IMR-90 (cell line): ENCODE measurements at regions not wholly inside any gene's neighbourhood (a gene's known extent, or its start where the extent isn't known, plus 50 kb on each side); places are given as distances from the start of the nearest gene placed in this dataset.

Experiments used
- ATAC-seq: fragments of 200-7000 bp; cut with Tn5 transposase; 2 replicates; pipeline ENCODE4 v1.9.1; 2020; ENCODE audit warnings: low read depth, mild to moderate bottlenecking, moderate library complexity
- BruUV-seq: library from RNA; stranded (reverse); fragments of 400-500 nt; replicated peaks from 2 replicates; lab custom pipeline; 2021; lab: Mats Ljungman, UMichigan
- CTCF ChIA-PET: fragments of 300-600 bp; formaldehyde crosslinking; extraction: SDS; loops from one replicate; lab custom pipeline; 2021; ENCODE audit warnings: antibody characterized with exemption; lab: Yijun Ruan, JAX
- POLR2A ChIA-PET: fragments of 300-600 bp; sonication (Branson Sonifier 250); formaldehyde crosslinking; loops from one replicate; lab custom pipeline; 2022; ENCODE audit warnings: antibody characterized with exemption; ENCODE audit not compliant: unreplicated experiment; lab: Charles Lee
- DNase-seq: peaks from one replicate; pipeline ENCODE4 v3.0.0; 2013
- H2AFZ ChIP-seq: replicated peaks from 2 replicates; pipeline ENCODE3; 2013; ENCODE audit warnings: low read length, mild to moderate bottlenecking; ENCODE audit not compliant: poor library complexity
- H2AK5ac ChIP-seq: 2 replicates; pipeline ENCODE4 v1.6.1; 2013; ENCODE audit warnings: low read depth, low read length, inconsistent platforms
- H2AK9ac ChIP-seq: replicated peaks from 2 replicates; pipeline ENCODE3; 2013; ENCODE audit warnings: mild to moderate bottlenecking, low read depth, low read length, moderate library complexity; ENCODE audit not compliant: poor library complexity
- H2BK120ac ChIP-seq: 2 replicates; pipeline ENCODE4 v1.6.1; 2013; ENCODE audit warnings: low read depth, low read length, inconsistent platforms
- H2BK15ac ChIP-seq: 3 replicates; pipeline ENCODE4 v1.6.1; 2013; ENCODE audit warnings: low read depth, low read length, inconsistent platforms
- H2BK20ac ChIP-seq: 2 replicates; pipeline ENCODE4 v1.6.1; 2013; ENCODE audit warnings: low read depth, mild to moderate bottlenecking, inconsistent platforms, low read length, moderate library complexity
- H2BK5ac ChIP-seq: 2 replicates; pipeline ENCODE4 v1.6.1; 2013; ENCODE audit warnings: mild to moderate bottlenecking, low read depth, low read length, inconsistent platforms; ENCODE audit not compliant: poor library complexity, severe bottlenecking
- H3K14ac ChIP-seq: replicated peaks from 2 replicates; pipeline ENCODE4 v1.6.1; 2013; ENCODE audit warnings: low read depth, low read length, inconsistent platforms
- H3K18ac ChIP-seq: 2 replicates; pipeline ENCODE4 v1.6.1; 2013; ENCODE audit warnings: low read depth, low read length, control low read depth
- H3K23ac ChIP-seq: 2 replicates; pipeline ENCODE4 v1.6.1; 2013; ENCODE audit warnings: low read depth, low read length, inconsistent platforms
- H3K27ac ChIP-seq: 2 replicates; pipeline ENCODE4 v1.5.1; 2013; ENCODE audit warnings: mild to moderate bottlenecking, control low read depth, low read length; ENCODE audit not compliant: insufficient read depth
- H3K27me3 ChIP-seq: 2 replicates; pipeline ENCODE4 v1.6.1; 2013; ENCODE audit warnings: low read length; ENCODE audit not compliant: control insufficient read depth, insufficient read depth
- H3K36me3 ChIP-seq: 2 replicates; pipeline ENCODE4 v1.6.1; 2013; ENCODE audit warnings: low read length, mixed read lengths; ENCODE audit not compliant: control insufficient read depth, insufficient read depth
- H3K4ac ChIP-seq: 2 replicates; pipeline ENCODE4 v1.6.1; 2013; ENCODE audit warnings: low read depth, low read length, inconsistent platforms
- H3K4me1 ChIP-seq: 2 replicates; pipeline ENCODE4 v1.6.1; 2013; ENCODE audit warnings: low read length, mixed read lengths; ENCODE audit not compliant: control insufficient read depth, insufficient read depth
- H3K4me2 ChIP-seq: 2 replicates; pipeline ENCODE4 v1.6.1; 2013; ENCODE audit warnings: low read depth, mild to moderate bottlenecking, control low read depth, low read length, moderate library complexity
- H3K4me3 ChIP-seq: 2 replicates; pipeline ENCODE4 v1.5.1; 2013; ENCODE audit warnings: low read depth, mild to moderate bottlenecking, control low read depth, low read length, moderate library complexity; ENCODE audit not compliant: insufficient read depth
- H3K56ac ChIP-seq: 2 replicates; pipeline ENCODE4 v1.6.1; 2013; ENCODE audit warnings: low read length, inconsistent platforms; ENCODE audit not compliant: insufficient read depth; ENCODE audit errors: extremely low read depth
- H3K79me1 ChIP-seq, 2 experiments: 2 replicates each; pipeline ENCODE4 v1.6.1; 2013; ENCODE audit warnings: low read length in 2 of 2, inconsistent platforms in 1 of 2, low read depth in 1 of 2
- H3K9ac ChIP-seq: 2 replicates; pipeline ENCODE4 v1.6.1; 2013; ENCODE audit warnings: low read depth, low read length, control low read depth
- H3K9me1 ChIP-seq: 2 replicates; pipeline ENCODE4 v1.6.1; 2013; ENCODE audit warnings: low read length, inconsistent platforms; ENCODE audit not compliant: insufficient read depth
- H3K9me3 ChIP-seq: 2 replicates; pipeline ENCODE4 v1.6.1; 2013; ENCODE audit warnings: low read length; ENCODE audit not compliant: control insufficient read depth, insufficient read depth
- H4K20me1 ChIP-seq: 2 replicates; pipeline ENCODE4 v1.6.1; 2013; ENCODE audit warnings: low read length, inconsistent platforms; ENCODE audit not compliant: insufficient read depth
- H4K5ac ChIP-seq: 2 replicates; pipeline ENCODE4 v1.6.1; 2013; ENCODE audit warnings: mild to moderate bottlenecking, low read depth, low read length, control low read depth
- H4K8ac ChIP-seq, 2 experiments: 2 replicates each; pipeline ENCODE4 v1.6.1; 2013; ENCODE audit warnings: low read depth in 2 of 2, low read length in 2 of 2, control low read depth in 1 of 2, inconsistent platforms in 1 of 2
- H4K91ac ChIP-seq: 2 replicates; pipeline ENCODE4 v1.6.1; 2013; ENCODE audit warnings: low read depth, low read length, inconsistent platforms; ENCODE audit not compliant: insufficient read depth
- BHLHE40 ChIP-seq: fragments of 150-350 bp; IDR thresholded peaks from 2 replicates; pipeline ENCODE4 v1.6.1; 2016; ENCODE audit warnings: mild to moderate bottlenecking, low read depth, low read length
- CEBPB ChIP-seq: IDR thresholded peaks from 2 replicates; pipeline ENCODE4 v1.6.1; 2012; ENCODE audit warnings: low read depth, low read length, improper control_type of control experiment
- CHD1 ChIP-seq: IDR thresholded peaks from 2 replicates; pipeline ENCODE4 v1.6.1; 2012; ENCODE audit warnings: low read depth, low read length, improper control_type of control experiment
- FOS ChIP-seq: fragments of 150-350 bp; IDR thresholded peaks from 2 replicates; pipeline ENCODE4 v1.6.1; 2016; ENCODE audit warnings: low read depth, low read length
- MAFK ChIP-seq: IDR thresholded peaks from 2 replicates; pipeline ENCODE4 v1.6.1; 2012; ENCODE audit warnings: low read depth, low read length, improper control_type of control experiment
- MAZ ChIP-seq: IDR thresholded peaks from 2 replicates; pipeline ENCODE4 v1.6.1; 2012; ENCODE audit warnings: low read depth, mild to moderate bottlenecking, low read length, improper control_type of control experiment, moderate library complexity, borderline replicate concordance
- MXI1 ChIP-seq: IDR thresholded peaks from 2 replicates; pipeline ENCODE4 v1.6.1; 2012; ENCODE audit warnings: low read depth, mild to moderate bottlenecking, low read length, moderate library complexity, borderline replicate concordance
- NFE2L2 ChIP-seq: fragments of 150-350 bp; IDR thresholded peaks from 2 replicates; pipeline ENCODE4 v1.6.1; 2016; ENCODE audit warnings: low read depth, mild to moderate bottlenecking, low read length
- POLR2A ChIP-seq: IDR thresholded peaks from 2 replicates; pipeline ENCODE4 v1.6.1; 2012; ENCODE audit warnings: mild to moderate bottlenecking, low read depth, low read length
- RAD21 ChIP-seq: IDR thresholded peaks from 2 replicates; pipeline ENCODE4 v1.6.1; 2012; ENCODE audit warnings: low read length, improper control_type of control experiment
- RCOR1 ChIP-seq: IDR thresholded peaks from 2 replicates; pipeline ENCODE4 v1.6.1; 2012; ENCODE audit warnings: mild to moderate bottlenecking, low read length, improper control_type of control experiment; ENCODE audit not compliant: insufficient replicate concordance
- RFX5 ChIP-seq: IDR thresholded peaks from 2 replicates; pipeline ENCODE4 v1.8.0; 2012; ENCODE audit warnings: low read depth, mild to moderate bottlenecking, low read length, moderate library complexity
- WGBS, 2 experiments: methylation state at CpG; one replicate each; pipeline versions ENCODE4 v1.1.5 to v1.1.7; 2013; ENCODE audit warnings: missing lambda C conversion rate in 2 of 2; ENCODE audit not compliant: insufficient read length in 1 of 2; ENCODE audit errors: extremely low coverage in 2 of 2; 5-methylcytosine and 5-hydroxymethylcytosine counted together
- dilution Hi-C: fragments of 300-500 bp; cut with HindIII; formaldehyde crosslinking; loops from one replicate; pipeline ENCODE4 v1.14.3; 2018; ENCODE audit warnings: low sequenced_read_pairs; ENCODE audit not compliant: unreplicated experiment
- in situ Hi-C: fragments of 300-500 bp; cut with MboI; formaldehyde crosslinking; loops from 3 replicates; pipeline ENCODE4 v1.14.3; 2019; ENCODE audit warnings: low sequenced_read_pairs, inconsistent platforms, mixed read lengths
- intact Hi-C: fragments of 100-400 bp; cut with micrococcal nuclease; formaldehyde crosslinking; loops from 2 replicates; pipeline ENCODE4 v1.10.0; 2022
- TF ChIP-seq, protein P1 (sequence below): fragments of 150-350 bp; IDR thresholded peaks from 2 replicates; pipeline ENCODE4 v1.6.1; 2017; ENCODE audit warnings: mild to moderate bottlenecking, antibody characterized with exemption, low read length, low read depth
- TF ChIP-seq, protein P2 (sequence below): fragments of 150-350 bp; IDR thresholded peaks from 2 replicates; pipeline ENCODE4 v1.6.1; 2016; ENCODE audit warnings: low read depth, mild to moderate bottlenecking, low read length, moderate library complexity, borderline replicate concordance
- TF ChIP-seq, protein P3 (sequence below): conservative IDR thresholded peaks from 2 replicates; pipeline ENCODE4 v1.5.1; 2012; ENCODE audit warnings: mild to moderate bottlenecking, low read depth, low read length, improper control_type of control experiment

DNA sequence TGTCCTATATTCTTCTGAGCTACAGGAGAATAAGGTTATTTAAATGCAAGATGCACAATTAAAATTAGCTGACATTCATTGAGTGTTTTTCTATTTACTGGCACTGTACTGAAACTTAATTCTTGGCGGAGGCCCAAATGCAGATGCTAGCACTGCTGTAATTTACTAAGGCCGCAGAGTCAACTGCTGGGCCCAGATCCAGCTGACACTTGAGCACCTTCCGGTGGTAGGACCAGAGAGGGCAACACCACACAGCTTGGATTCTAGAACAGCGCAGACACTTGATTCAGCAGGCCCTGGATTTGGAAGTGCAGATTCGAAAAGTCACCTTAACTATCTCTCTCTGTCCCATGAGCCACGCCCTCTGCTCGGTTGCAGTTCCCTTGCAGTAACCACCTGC lies 228.6 kb upstream of the TMEM72 start:
- H3K36me3 ChIP-seq = no peaks in the 10 kb centered on the region
- no peaks in the 10 kb centered on the region for H3K4me1 ChIP-seq
- intact Hi-C loops = no loop called here
- H3K27ac ChIP-seq = no peak overlapping the region
- no peak overlapping the region for H2BK20ac ChIP-seq
- H3K4ac ChIP-seq = no peak overlapping the region
- peak overlapping the region; percentile 25 for H2AFZ ChIP-seq
- in situ Hi-C loops = no loop called here
- no peak overlapping the region for H3K23ac ChIP-seq
- no peak overlapping the region for H4K5ac ChIP-seq
- no peak overlapping the region for H2AK9ac ChIP-seq
- H2BK5ac ChIP-seq = no peak overlapping the region
- H4K91ac ChIP-seq = no peak overlapping the region
- H3K18ac ChIP-seq = no peak overlapping the region
- ChIA-PET POLR2A (no interaction called here), CTCF (no interaction called here)
- H3K9me3 ChIP-seq = no peaks in the 10 kb centered on the region
- no peaks in the 10 kb centered on the region; the same call in 1 of the 2 replicates for H3K27me3 ChIP-seq
- 78% methylated on average over 7 of the region's 7 CpGs; no CpG with 5 or more reads in 1 of the 2 experiments for WGBS, 2 experiments
- no peaks in the 10 kb centered on the region for H3K9me1 ChIP-seq
- dilution Hi-C loops = no loop called here
- no peak overlapping the region for H3K9ac ChIP-seq
- H2AK5ac ChIP-seq = no peak overlapping the region
- BruUV-seq = no TSS peak
- DNase-seq (no peak), ATAC-seq (no peak)
- no peak overlapping the region for H3K4me2 ChIP-seq
- no peaks in the 10 kb centered on the region for H3K79me1 ChIP-seq
- no peak overlapping the region for H2BK120ac ChIP-seq
- H4K20me1 ChIP-seq = no peaks in the 10 kb centered on the region
- H2BK15ac ChIP-seq = no peak overlapping the region
- no peak overlapping the region for H3K14ac ChIP-seq
- no peak overlapping the region for H4K8ac ChIP-seq
- H3K56ac ChIP-seq = no peak overlapping the region
- TF ChIP-seq, protein P1, sequence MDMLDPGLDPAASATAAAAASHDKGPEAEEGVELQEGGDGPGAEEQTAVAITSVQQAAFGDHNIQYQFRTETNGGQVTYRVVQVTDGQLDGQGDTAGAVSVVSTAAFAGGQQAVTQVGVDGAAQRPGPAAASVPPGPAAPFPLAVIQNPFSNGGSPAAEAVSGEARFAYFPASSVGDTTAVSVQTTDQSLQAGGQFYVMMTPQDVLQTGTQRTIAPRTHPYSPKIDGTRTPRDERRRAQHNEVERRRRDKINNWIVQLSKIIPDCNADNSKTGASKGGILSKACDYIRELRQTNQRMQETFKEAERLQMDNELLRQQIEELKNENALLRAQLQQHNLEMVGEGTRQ = no peak
- TF ChIP-seq NFE2L2 (no peak), MAZ (no peak), FOS (no peak), RFX5 (no peak), CEBPB (no peak), MAFK (no peak), MXI1 (no peak), BHLHE40 (no peak), RAD21 (no peak), RCOR1 (no peak), POLR2A (no peak), CHD1 (no peak)
- TF ChIP-seq, protein P2, sequence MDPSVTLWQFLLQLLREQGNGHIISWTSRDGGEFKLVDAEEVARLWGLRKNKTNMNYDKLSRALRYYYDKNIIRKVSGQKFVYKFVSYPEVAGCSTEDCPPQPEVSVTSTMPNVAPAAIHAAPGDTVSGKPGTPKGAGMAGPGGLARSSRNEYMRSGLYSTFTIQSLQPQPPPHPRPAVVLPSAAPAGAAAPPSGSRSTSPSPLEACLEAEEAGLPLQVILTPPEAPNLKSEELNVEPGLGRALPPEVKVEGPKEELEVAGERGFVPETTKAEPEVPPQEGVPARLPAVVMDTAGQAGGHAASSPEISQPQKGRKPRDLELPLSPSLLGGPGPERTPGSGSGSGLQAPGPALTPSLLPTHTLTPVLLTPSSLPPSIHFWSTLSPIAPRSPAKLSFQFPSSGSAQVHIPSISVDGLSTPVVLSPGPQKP = no peak
- TF ChIP-seq, protein P3, sequence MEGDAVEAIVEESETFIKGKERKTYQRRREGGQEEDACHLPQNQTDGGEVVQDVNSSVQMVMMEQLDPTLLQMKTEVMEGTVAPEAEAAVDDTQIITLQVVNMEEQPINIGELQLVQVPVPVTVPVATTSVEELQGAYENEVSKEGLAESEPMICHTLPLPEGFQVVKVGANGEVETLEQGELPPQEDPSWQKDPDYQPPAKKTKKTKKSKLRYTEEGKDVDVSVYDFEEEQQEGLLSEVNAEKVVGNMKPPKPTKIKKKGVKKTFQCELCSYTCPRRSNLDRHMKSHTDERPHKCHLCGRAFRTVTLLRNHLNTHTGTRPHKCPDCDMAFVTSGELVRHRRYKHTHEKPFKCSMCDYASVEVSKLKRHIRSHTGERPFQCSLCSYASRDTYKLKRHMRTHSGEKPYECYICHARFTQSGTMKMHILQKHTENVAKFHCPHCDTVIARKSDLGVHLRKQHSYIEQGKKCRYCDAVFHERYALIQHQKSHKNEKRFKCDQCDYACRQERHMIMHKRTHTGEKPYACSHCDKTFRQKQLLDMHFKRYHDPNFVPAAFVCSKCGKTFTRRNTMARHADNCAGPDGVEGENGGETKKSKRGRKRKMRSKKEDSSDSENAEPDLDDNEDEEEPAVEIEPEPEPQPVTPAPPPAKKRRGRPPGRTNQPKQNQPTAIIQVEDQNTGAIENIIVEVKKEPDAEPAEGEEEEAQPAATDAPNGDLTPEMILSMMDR = no peak
- no peak overlapping the region for H3K4me3 ChIP-seq
